ENCODE measurements at regions not wholly inside any gene's neighbourhood (a gene's known extent, or its start where the extent isn't known, plus 50 kb on each side); places are given as distances from the start of the nearest gene placed in this dataset.

DNA sequence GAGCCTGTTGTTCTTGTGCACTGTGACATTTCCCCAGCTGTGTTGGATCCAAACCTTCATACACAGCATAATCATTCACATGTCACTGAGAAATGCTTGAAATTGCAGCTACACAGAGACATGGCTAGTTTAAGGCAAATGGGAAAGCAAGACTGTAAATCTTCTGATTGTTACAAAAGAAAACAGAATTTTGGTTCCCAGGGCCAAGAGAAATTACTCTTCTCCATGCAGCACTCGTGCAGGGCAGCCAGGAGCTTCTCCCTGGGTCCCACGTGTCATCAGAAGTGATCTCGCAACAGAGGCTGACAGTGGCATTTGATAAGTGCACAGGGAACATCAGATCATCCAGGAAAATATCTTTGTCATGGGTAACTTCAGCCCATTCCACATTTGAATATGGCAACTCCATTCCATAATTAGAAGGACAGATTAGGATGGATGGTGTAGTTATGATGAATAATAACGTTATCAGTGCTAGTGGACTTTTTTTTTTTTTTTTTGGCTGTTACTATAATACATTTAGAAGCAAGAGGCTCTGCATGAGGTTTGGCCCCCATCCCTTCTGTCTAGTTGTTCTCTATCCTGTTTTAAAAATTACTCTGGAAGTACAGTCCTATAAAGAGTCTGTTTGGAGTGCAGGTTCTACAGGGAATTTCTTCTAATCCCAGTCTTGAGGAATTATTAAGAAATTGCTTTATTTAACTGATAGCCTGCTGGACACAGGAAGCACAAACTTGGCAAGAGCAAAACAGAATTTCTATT is 571.0 kb upstream of the NOX3 start:
- no peak overlapping the region for H3K4me2 ChIP-seq
- Mint-ChIP-seq H3K36me3 (no peaks in the 10 kb centered on the region), H3K27ac (no peak overlapping the region), H3K27me3 (ENCODE audit: insufficient read depth, low read depth) (no peaks in the 10 kb centered on the region), H3K9me3 (peaks cover 11% of the 10 kb centered on the region), H3K4me3 (no peak overlapping the region), H3K4me1 (no peaks in the 10 kb centered on the region)
- no peak overlapping the region for H2AFZ ChIP-seq (replicated peaks)
- no peak overlapping the region for H3K27ac ChIP-seq
- TF ChIP-seq CTCF (IDR thresholded peaks at IDR 0.05) (no peak), EZH2phosphoT487 (IDR thresholded peaks at IDR 0.05) (no peak), EZH2 (IDR thresholded peaks at IDR 0.05) (no peak)
- H4K20me1 ChIP-seq (ENCODE audit: low read depth) = no peaks in the 10 kb centered on the region
- no peaks in the 10 kb centered on the region for H3K4me1 ChIP-seq
- no peaks in the 10 kb centered on the region for H3K27me3 ChIP-seq
- peaks cover 6% of the 10 kb centered on the region for H3K9me3 ChIP-seq (ENCODE audit: low read depth)
- DNase-seq (ENCODE audit: low spot score) = no peak
- no peaks in the 10 kb centered on the region for H3K79me2 ChIP-seq (ENCODE audit: low read depth)
- no peaks in the 10 kb centered on the region for H3K36me3 ChIP-seq
- H3K4me3 ChIP-seq = no peak overlapping the region
- no peaks in the 10 kb centered on the region for H3F3A ChIP-seq (ENCODE audit: low read depth)
- H3K9ac ChIP-seq = no peak overlapping the region

DNA sequence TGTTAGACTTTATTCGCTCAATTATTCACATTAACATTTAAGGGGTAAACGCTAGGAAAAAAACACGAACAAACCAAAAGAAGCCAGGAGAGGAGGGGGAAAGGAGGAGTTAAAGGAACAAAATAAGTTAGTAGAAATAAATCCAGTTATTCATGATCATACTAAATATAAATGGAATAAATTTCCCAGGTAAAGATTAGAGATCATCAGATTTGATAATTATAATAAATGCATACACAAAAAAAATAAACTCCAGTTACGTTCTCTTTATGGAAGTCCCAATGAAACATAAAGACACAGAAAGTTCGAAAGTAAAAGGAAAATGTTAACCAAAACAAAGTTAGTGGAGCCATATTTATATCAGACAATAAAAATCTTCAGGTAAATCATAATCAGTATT is 568.7 kb upstream of the NOX3 start:
- Mint-ChIP-seq H3K9me3 (peaks cover 11% of the 10 kb centered on the region), H3K27ac (no peak overlapping the region), H3K27me3 (ENCODE audit: insufficient read depth, low read depth) (no peaks in the 10 kb centered on the region), H3K4me3 (no peak overlapping the region), H3K4me1 (no peaks in the 10 kb centered on the region), H3K36me3 (no peaks in the 10 kb centered on the region)
- Histone ChIP-seq H3K4me1 (no peaks in the 10 kb centered on the region), H3K27ac (no peak overlapping the region), H3K79me2 (ENCODE audit: low read depth) (no peaks in the 10 kb centered on the region), H3K9ac (no peak overlapping the region), H3F3A (ENCODE audit: low read depth) (no peaks in the 10 kb centered on the region), H3K4me3 (no peak overlapping the region), H3K9me3 (ENCODE audit: low read depth) (peaks cover 6% of the 10 kb centered on the region), H3K36me3 (no peaks in the 10 kb centered on the region), H3K27me3 (no peaks in the 10 kb centered on the region), H2AFZ (replicated peaks) (no peak overlapping the region), H3K4me2 (no peak overlapping the region), H4K20me1 (ENCODE audit: low read depth) (no peaks in the 10 kb centered on the region)
- TF ChIP-seq EZH2phosphoT487 (IDR thresholded peaks at IDR 0.05) = no peak
- no peak for TF ChIP-seq CTCF (IDR thresholded peaks at IDR 0.05)
- TF ChIP-seq EZH2 (IDR thresholded peaks at IDR 0.05) = no peak
- DNase-seq (ENCODE audit: low spot score) = no peak

DNA sequence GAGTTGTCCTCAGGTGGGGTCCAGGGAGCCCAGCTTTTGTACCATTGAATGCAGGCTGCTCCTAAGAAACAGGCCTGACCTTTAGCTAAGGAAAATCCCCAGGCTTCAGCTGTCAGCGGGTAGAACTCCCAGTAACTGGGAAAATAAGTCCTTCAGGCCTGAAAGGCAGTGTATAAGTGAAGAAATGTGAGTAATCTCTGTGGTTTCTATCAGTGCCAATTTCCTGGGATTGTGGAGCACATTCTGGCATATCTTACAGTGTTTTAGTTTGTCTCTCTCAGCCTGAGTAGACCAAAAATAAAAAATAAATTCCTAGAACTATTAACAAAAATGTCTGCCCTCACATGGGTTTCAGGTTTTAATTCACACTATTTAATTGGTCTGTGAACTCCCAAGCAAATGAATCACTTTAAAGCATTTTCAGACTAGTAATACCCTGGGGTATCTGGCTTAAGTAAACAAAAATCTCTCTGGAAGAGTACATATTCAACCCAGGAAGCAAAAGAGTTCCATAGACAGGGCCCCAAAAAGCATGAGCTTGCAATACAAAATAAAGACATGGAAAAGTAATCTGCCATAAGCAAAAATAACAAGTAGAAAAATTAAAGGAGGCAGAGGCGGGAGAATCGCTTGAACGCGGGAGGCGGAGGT is 566.2 kb upstream of the NOX3 start:
- no peak overlapping the region for H3K27ac ChIP-seq
- H3K36me3 ChIP-seq = no peaks in the 10 kb centered on the region
- H3K79me2 ChIP-seq (ENCODE audit: low read depth) = no peaks in the 10 kb centered on the region
- Mint-ChIP-seq H3K27ac (no peak overlapping the region), H3K9me3 (peaks cover 11% of the 10 kb centered on the region), H3K27me3 (ENCODE audit: insufficient read depth, low read depth) (no peaks in the 10 kb centered on the region), H3K4me3 (no peak overlapping the region), H3K36me3 (no peaks in the 10 kb centered on the region), H3K4me1 (no peaks in the 10 kb centered on the region)
- TF ChIP-seq CTCF (IDR thresholded peaks at IDR 0.05) (no peak), EZH2phosphoT487 (IDR thresholded peaks at IDR 0.05) (no peak), EZH2 (IDR thresholded peaks at IDR 0.05) (no peak)
- H3K4me1 ChIP-seq = no peaks in the 10 kb centered on the region
- no peak overlapping the region for H2AFZ ChIP-seq (replicated peaks)
- H3K9me3 ChIP-seq (ENCODE audit: low read depth) = peaks cover 6% of the 10 kb centered on the region
- no peak overlapping the region for H3K4me3 ChIP-seq
- no peak overlapping the region for H3K9ac ChIP-seq
- H3F3A ChIP-seq (ENCODE audit: low read depth) = no peaks in the 10 kb centered on the region
- no peak for DNase-seq (ENCODE audit: low spot score)
- no peaks in the 10 kb centered on the region for H4K20me1 ChIP-seq (ENCODE audit: low read depth)
- H3K27me3 ChIP-seq = no peaks in the 10 kb centered on the region
- H3K4me2 ChIP-seq = no peak overlapping the region

Measured in neural progenitor cell (in vitro differentiated cells).